H1 (cell line): ENCODE measurements at regions not wholly inside any gene's neighbourhood (a gene's known extent, or its start where the extent isn't known, plus 50 kb on each side); places are given as distances from the start of the nearest gene placed in this dataset.

Experiments
- JUND ChIP-seq: IDR thresholded peaks from 2 replicates; pipeline ENCODE4 v1.6.1; 2011; ENCODE audit warnings: mild to moderate bottlenecking, improper control_type of control experiment, low read length
- TBP ChIP-seq: IDR thresholded peaks from 2 replicates; pipeline ENCODE4 v1.6.1; 2011; ENCODE audit warnings: low read depth, low read length, improper control_type of control experiment
- USF2 ChIP-seq: IDR thresholded peaks from 2 replicates; pipeline ENCODE4 v1.6.1; 2011; ENCODE audit warnings: low read length, improper control_type of control experiment

GRCh38 chr15:26066896-26067295 is 203.8 kb upstream of the ATP10A start (continued):
- TF ChIP-seq USF2: no peak
- no peak for TF ChIP-seq TBP
- TF ChIP-seq JUND: no peak
